ENCODE measurements at regions not wholly inside any gene's neighbourhood (a gene's known extent, or its start where the extent isn't known, plus 50 kb on each side); places are given as distances from the start of the nearest gene placed in this dataset.

- ATAC-seq: no peak
- H3K9me3 ChIP-seq: no peaks in the 10 kb centered on the region
- H3K36me3 ChIP-seq (ENCODE audit: insufficient read depth in 1 of 2, low read depth in 1 of 2): no peaks in the 10 kb centered on the region
- H3K4me3 ChIP-seq: no peak overlapping the region
- intact Hi-C loops (cut with DNase I): no loop called here
- TF ChIP-seq, protein P1, sequence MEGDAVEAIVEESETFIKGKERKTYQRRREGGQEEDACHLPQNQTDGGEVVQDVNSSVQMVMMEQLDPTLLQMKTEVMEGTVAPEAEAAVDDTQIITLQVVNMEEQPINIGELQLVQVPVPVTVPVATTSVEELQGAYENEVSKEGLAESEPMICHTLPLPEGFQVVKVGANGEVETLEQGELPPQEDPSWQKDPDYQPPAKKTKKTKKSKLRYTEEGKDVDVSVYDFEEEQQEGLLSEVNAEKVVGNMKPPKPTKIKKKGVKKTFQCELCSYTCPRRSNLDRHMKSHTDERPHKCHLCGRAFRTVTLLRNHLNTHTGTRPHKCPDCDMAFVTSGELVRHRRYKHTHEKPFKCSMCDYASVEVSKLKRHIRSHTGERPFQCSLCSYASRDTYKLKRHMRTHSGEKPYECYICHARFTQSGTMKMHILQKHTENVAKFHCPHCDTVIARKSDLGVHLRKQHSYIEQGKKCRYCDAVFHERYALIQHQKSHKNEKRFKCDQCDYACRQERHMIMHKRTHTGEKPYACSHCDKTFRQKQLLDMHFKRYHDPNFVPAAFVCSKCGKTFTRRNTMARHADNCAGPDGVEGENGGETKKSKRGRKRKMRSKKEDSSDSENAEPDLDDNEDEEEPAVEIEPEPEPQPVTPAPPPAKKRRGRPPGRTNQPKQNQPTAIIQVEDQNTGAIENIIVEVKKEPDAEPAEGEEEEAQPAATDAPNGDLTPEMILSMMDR (IDR thresholded peaks at IDR 0.05): no peak
- no peak for DNase-seq
- H3K27me3 ChIP-seq (ENCODE audit: insufficient read depth in 3 of 3, low read length in 2 of 3): no peaks in the 10 kb centered on the region
- WGBS, 3 donors: 50 to 53% (median 50%) methylated on average over 1 of the region's 1 CpG
- no peak overlapping the region for H3K27ac ChIP-seq
- H3K4me1 ChIP-seq: no peaks in the 10 kb centered on the region
These were observed 59.3 kb downstream of the DDIT4L start for GRCh38 chr4:100130964-100131363.

GRCh38 chr4:100130491-100130890, 59.8 kb downstream of the DDIT4L start:
- no peak for ATAC-seq
- TF ChIP-seq, protein P1 (IDR thresholded peaks at IDR 0.05): no peak
- 36 to 49% (median 45%) methylated on average over 4 of the region's 4 CpGs for WGBS, 3 donors

DNA sequence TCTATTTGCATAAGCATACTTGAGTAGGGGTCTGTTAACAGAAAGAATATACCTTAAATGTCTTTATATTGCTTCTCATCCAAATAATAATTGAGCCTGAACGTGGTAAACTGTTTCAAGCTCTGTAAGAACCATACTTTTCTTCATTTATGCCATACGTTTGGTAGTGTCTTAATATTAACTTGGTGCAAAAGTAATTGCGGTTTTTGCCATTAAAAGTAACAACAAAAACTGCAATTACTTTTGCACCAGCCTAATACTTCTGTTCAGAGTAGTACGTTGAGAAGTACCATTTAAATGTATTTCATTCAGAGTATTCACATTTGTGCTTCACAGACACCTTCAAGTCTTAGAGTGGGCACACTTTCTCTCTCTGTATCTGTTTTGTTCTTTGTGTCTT, 60.5 kb downstream of the DDIT4L start:
- 71 to 81% (median 74%) methylated on average over 4 of the region's 4 CpGs for WGBS, 3 donors
- Histone ChIP-seq H3K36me3 (ENCODE audit: insufficient read depth in 1 of 2, low read depth in 1 of 2) (no peaks in the 10 kb centered on the region), H3K4me1 (no peaks in the 10 kb centered on the region), H3K27me3 (ENCODE audit: insufficient read depth in 3 of 3, low read length in 2 of 3) (no peaks in the 10 kb centered on the region), H3K9me3 (no peaks in the 10 kb centered on the region), H3K27ac (no peak overlapping the region), H3K4me3 (no peak overlapping the region)
- ATAC-seq (no peak), DNase-seq (no peak)
- intact Hi-C loops (cut with DNase I): no loop called here
- TF ChIP-seq, protein P1 (IDR thresholded peaks at IDR 0.05): no peak

More at GRCh38 chr4:100130491-100130890, 59.8 kb downstream of the DDIT4L start:
- no peak for DNase-seq
- Histone ChIP-seq H3K36me3 (ENCODE audit: insufficient read depth in 1 of 2, low read depth in 1 of 2) (no peaks in the 10 kb centered on the region), H3K27ac (no peak overlapping the region), H3K27me3 (ENCODE audit: insufficient read depth in 3 of 3, low read length in 2 of 3) (no peaks in the 10 kb centered on the region), H3K9me3 (no peaks in the 10 kb centered on the region), H3K4me3 (no peak overlapping the region), H3K4me1 (no peaks in the 10 kb centered on the region)
- intact Hi-C loops (cut with DNase I): no loop called here

DNA sequence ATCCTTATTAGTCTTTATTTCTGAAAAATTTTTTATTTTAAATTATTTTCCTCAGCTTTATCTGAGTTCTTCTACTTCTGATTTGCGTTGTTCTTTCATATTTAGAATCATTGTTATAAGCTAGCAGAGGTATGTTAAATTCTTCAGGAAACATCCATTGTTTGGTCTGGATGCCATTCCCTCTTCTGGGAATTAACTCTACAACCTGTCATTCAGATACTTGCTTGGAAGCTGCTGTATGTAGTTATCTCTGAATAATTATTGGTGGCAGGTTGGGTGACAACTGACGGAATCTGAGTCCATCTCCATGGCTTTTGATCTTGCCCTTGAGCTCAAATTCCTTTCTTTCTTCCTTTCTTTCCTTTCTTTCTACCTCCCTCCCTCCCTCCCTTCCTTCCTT, 61.9 kb downstream of the DDIT4L start:
- no peaks in the 10 kb centered on the region for H3K9me3 ChIP-seq
- TF ChIP-seq, protein P1 (IDR thresholded peaks at IDR 0.05): no peak
- no peaks in the 10 kb centered on the region for H3K4me1 ChIP-seq
- H3K27ac ChIP-seq: no peak overlapping the region
- ATAC-seq: no peak
- DNase-seq: no peak
- H3K36me3 ChIP-seq (ENCODE audit: insufficient read depth in 1 of 2, low read depth in 1 of 2): no peaks in the 10 kb centered on the region
- intact Hi-C loops (cut with DNase I): no loop called here
- H3K4me3 ChIP-seq: no peak overlapping the region
- 73 to 84% (median 80%) methylated on average over 2 of the region's 2 CpGs for whole genome bisulfite sequencing, 3 donors
- H3K27me3 ChIP-seq (ENCODE audit: insufficient read depth in 3 of 3, low read length in 2 of 3): no peaks in the 10 kb centered on the region

- H3K36me3 ChIP-seq (ENCODE audit: insufficient read depth in 1 of 2, low read depth in 1 of 2): no peaks in the 10 kb centered on the region
- H3K4me3 ChIP-seq: no peak overlapping the region
- no peak for ATAC-seq
- intact Hi-C loops (cut with DNase I): no loop called here
- no peaks in the 10 kb centered on the region for H3K4me1 ChIP-seq
- TF ChIP-seq, protein P1 (IDR thresholded peaks at IDR 0.05): no peak
- 52 to 72% (median 58%) methylated on average over 2 of the region's 2 CpGs for WGBS, 3 donors
- H3K27ac ChIP-seq: no peak overlapping the region
- DNase-seq: no peak
- H3K27me3 ChIP-seq (ENCODE audit: insufficient read depth in 3 of 3, low read length in 2 of 3): no peaks in the 10 kb centered on the region
- H3K9me3 ChIP-seq: no peaks in the 10 kb centered on the region
These were observed 65.6 kb downstream of the DDIT4L start for GRCh38 chr4:100124715-100125114.

Measured in psoas muscle (tissue), 7 donors.